Right atrium auricular region (tissue), 2 donors: ENCODE measurements at regions not wholly inside any gene's neighbourhood (a gene's known extent, or its start where the extent isn't known, plus 50 kb on each side); places are given as distances from the start of the nearest gene placed in this dataset.

Source experiments
- DNase-seq: peaks from one replicate; pipeline ENCODE4 v3.0.0-alpha.2; 2019; ENCODE audit warnings: low spot score
- H3K27ac ChIP-seq, 2 donors: fragments of 200-600 bp; sonication (generic); 1 replicate in 1 of 2; 2 replicates in 1 of 2; pipeline ENCODE4 v1.5.1; 2016 to 2019
- H3K27me3 ChIP-seq, 2 donors: fragments of 200-600 bp; sonication (generic); one replicate each; pipeline versions ENCODE4 v1.5.1 to v1.6.0; 2017 to 2019
- H3K36me3 ChIP-seq: fragments of 200-600 bp; sonication (generic); one replicate; pipeline ENCODE4 v1.5.1; 2016
- H3K4me1 ChIP-seq, 2 donors: fragments of 200-600 bp; sonication (generic); one replicate each; pipeline versions ENCODE4 v1.5.1 to v1.6.0; 2017 to 2019
- H3K4me3 ChIP-seq, 2 donors: fragments of 200-600 bp; sonication (generic); 1 replicate in 1 of 2; 2 replicates in 1 of 2; pipeline ENCODE4 v1.5.1; 2017 to 2019; ENCODE audit warnings: mild to moderate bottlenecking in 1 of 2, moderate library complexity in 1 of 2
- H3K9me3 ChIP-seq, 2 donors: fragments of 200-600 bp; sonication (generic); one replicate each; pipeline ENCODE4 v1.5.1; 2019
- TF ChIP-seq, protein P1 (sequence below), 2 donors: fragments of 200-600 bp; sonication (generic); IDR thresholded peaks; one replicate each; pipeline ENCODE4 v1.5.1; 2019; ENCODE audit warnings: antibody characterized with exemption in 2 of 2

DNA sequence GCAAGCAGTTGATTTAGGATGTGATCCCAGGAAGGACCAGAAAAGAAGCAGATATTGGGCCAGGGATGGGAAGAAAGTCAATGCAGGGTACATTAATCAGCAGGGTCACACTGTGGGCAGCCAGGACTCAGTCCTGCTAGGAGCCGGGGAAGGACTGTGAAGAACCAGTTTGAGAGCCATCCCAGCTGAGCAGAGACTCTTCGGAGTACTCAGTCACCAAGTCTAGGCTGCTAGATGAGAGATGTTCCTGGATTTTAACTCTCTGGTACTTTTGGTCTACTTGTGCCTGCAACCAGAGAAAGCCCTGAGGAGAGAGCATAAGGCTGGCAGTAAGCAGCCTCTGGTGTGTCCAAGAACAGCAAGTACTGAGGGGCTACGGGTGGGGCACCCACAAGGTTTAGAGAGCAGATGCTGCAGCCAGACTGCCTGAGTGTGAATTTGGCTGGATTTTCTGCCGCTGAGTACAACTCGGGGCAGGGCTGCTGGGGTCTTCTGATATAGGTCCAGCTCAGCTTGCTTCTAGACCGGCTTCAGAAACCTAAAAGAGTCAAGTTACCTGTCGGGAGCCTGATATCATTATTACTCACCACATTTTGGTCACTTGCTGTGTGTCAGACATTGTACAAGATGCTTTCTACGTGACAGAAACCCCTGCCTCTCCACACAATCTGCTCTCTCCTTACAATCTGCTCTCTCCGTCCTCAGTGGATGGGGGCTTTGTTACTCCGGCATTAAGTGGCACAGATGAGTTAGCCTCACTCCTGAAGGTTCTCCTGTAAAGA lies 250.2 kb upstream of the GAS1 start:
- no peaks in the 10 kb centered on the region for H3K4me1 ChIP-seq
- no peak for DNase-seq
- no peaks in the 10 kb centered on the region for H3K9me3 ChIP-seq
- H3K27ac ChIP-seq = no peak overlapping the region
- H3K36me3 ChIP-seq = no peaks in the 10 kb centered on the region
- TF ChIP-seq, protein P1, sequence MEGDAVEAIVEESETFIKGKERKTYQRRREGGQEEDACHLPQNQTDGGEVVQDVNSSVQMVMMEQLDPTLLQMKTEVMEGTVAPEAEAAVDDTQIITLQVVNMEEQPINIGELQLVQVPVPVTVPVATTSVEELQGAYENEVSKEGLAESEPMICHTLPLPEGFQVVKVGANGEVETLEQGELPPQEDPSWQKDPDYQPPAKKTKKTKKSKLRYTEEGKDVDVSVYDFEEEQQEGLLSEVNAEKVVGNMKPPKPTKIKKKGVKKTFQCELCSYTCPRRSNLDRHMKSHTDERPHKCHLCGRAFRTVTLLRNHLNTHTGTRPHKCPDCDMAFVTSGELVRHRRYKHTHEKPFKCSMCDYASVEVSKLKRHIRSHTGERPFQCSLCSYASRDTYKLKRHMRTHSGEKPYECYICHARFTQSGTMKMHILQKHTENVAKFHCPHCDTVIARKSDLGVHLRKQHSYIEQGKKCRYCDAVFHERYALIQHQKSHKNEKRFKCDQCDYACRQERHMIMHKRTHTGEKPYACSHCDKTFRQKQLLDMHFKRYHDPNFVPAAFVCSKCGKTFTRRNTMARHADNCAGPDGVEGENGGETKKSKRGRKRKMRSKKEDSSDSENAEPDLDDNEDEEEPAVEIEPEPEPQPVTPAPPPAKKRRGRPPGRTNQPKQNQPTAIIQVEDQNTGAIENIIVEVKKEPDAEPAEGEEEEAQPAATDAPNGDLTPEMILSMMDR (IDR thresholded peaks at IDR 0.05) = no peak
- H3K4me3 ChIP-seq = no peak overlapping the region
- no peaks in the 10 kb centered on the region for H3K27me3 ChIP-seq

DNA sequence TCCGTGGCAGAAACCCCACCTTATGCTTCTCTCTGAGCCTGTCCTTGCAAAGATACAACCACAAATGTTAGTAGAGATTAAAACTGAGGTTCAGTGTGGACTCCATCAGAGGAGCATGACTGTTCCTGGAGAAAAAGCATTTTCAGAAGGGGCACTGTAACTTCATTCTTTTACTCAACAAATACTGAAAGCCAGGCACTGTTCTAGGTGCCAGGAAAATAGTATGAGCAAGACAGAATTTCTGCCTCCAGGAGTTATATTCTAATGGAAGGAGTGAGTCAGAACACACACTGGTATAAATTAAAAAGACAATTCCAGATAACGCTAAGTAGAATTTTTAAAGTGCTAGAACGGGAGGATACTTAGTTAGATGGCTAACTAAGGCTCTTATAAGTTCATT lies 251.4 kb upstream of the GAS1 start:
- Histone ChIP-seq H3K27ac (no peak overlapping the region), H3K9me3 (no peaks in the 10 kb centered on the region), H3K4me3 (no peak overlapping the region), H3K36me3 (no peaks in the 10 kb centered on the region), H3K27me3 (no peaks in the 10 kb centered on the region), H3K4me1 (no peaks in the 10 kb centered on the region)
- DNase-seq = no peak
- TF ChIP-seq, protein P1 (IDR thresholded peaks at IDR 0.05) = no peak

DNA sequence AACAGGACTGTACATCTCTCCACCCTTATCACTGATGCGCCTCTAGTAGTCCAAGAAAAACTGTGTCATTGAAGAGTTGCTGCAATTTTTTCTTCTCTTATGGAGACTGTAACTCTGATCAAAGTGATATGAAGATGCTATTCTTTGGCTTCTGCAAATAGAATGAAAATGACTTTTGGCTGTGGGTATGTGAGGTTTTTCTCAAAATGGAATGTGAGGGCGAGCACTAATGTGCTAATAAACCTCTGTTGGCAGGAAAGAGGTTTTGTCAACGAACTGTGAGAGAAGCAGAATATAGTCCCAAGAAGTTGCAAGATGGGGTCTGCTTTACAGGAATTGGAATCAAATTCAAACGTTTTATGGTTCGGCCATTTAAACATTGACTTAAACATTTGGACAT lies 252.0 kb upstream of the GAS1 start:
- TF ChIP-seq, protein P1 (IDR thresholded peaks at IDR 0.05) = no peak
- Histone ChIP-seq H3K9me3 (no peaks in the 10 kb centered on the region), H3K4me3 (no peak overlapping the region), H3K4me1 (no peaks in the 10 kb centered on the region), H3K36me3 (no peaks in the 10 kb centered on the region), H3K27ac (no peak overlapping the region), H3K27me3 (no peaks in the 10 kb centered on the region)
- DNase-seq = no peak

DNA sequence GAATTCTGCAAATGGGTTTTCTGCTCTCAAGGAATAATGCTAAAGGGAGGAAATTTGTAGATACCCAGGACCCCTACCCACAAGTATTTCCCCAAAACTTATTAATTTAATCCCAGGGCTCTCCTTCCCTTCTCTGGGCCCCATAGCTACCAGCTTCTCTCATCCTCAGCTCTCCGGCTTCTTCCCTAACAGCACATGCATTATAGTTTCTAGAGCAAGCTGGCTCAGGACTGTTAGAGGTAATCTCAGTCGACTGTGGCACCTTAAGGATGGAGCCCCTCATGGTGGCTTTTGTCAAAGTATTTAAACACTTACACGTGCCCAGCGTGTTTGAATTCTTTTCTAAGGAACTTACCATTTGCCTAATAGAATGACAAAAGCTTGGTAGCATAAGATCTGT lies 252.5 kb upstream of the GAS1 start:
- no peak overlapping the region for H3K4me3 ChIP-seq
- no peaks in the 10 kb centered on the region for H3K9me3 ChIP-seq
- H3K36me3 ChIP-seq = no peaks in the 10 kb centered on the region
- DNase-seq = no peak
- no peaks in the 10 kb centered on the region for H3K27me3 ChIP-seq
- H3K4me1 ChIP-seq = no peaks in the 10 kb centered on the region
- TF ChIP-seq, protein P1 (IDR thresholded peaks at IDR 0.05) = no peak
- H3K27ac ChIP-seq = no peak overlapping the region

DNA sequence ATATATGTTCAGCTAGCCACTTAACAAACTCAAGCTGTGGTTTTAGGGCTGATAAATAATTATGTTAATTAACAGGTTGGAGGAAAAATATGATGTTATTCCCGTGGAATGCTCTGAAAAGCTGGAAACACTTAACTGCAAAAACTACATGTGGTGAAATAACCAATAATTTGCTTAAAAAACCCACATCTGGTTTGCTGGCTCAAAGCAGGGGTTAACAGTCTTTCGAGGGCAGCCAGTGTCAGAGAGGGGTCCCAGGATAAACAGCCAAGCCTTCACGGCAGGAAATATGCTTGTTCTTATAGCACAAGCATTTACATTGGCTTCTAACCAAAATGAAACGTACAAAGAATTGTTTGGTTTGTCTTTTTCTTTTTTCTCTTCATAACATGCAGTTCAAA lies 254.0 kb upstream of the GAS1 start:
- Histone ChIP-seq H3K9me3 (no peaks in the 10 kb centered on the region), H3K36me3 (no peaks in the 10 kb centered on the region), H3K4me1 (no peaks in the 10 kb centered on the region), H3K4me3 (no peak overlapping the region), H3K27me3 (no peaks in the 10 kb centered on the region), H3K27ac (no peak overlapping the region)
- TF ChIP-seq, protein P1 (IDR thresholded peaks at IDR 0.05) = no peak
- no peak for DNase-seq
